Left renal pelvis (tissue), 4 donors: ENCODE measurements at regions not wholly inside any gene's neighbourhood (a gene's known extent, or its start where the extent isn't known, plus 50 kb on each side); places are given as distances from the start of the nearest gene placed in this dataset.
"Not testable (repeated sequence)": the region's sequence is repeated elsewhere in the genome, so short reads cannot be mapped to it uniquely, and the experiment has no call there.

Experiments
- DNase-seq, 4 donors: peaks; one replicate each; pipeline ENCODE4 v3.0.0-alpha.2; 2013; ENCODE audit warnings: low read depth in 4 of 4, low spot score in 3 of 4

GRCh38 chr3:197431346-197431910 lies 124.3 kb downstream of the BDH1 start:
- no peak for DNase-seq

- DNase-seq, result no peak
Measured at GRCh38 chr3:197430934-197431333, 124.8 kb downstream of the BDH1 start.

GRCh38 chr3:197430502-197430901 lies 125.3 kb downstream of the BDH1 start:
- no peak for DNase-seq

- no peak for DNase-seq
Measured at GRCh38 chr3:197428952-197429351, 126.8 kb downstream of the BDH1 start.

GRCh38 chr3:197428117-197428801 lies 127.5 kb downstream of the BDH1 start:
- no peak for DNase-seq

DNA sequence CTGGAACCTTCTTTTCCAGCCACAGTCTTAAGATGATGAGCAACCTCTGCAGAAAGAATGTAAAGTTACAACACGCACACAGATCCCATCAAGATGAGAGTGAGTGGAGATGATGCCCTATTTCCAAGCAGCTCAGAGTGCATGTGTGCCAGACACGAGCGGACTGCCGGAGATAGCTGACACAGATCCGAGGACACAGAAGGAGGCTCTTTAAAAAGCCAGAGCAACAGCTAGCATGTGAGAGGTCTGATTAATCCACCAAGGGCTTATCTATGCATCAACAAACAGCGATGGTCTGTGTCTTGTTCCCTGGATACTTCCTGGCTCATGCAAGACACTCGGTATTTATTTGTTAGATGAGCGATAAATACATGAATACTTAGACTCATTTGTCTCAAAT lies 128.6 kb upstream of the DLG1 start:
- DNase-seq, result no peak

- DNase-seq, result no peak
Measured at GRCh38 chr3:197426121-197426566, 127.7 kb upstream of the DLG1 start.

- no peak for DNase-seq
Measured at GRCh38 chr3:197425485-197426120, 127.2 kb upstream of the DLG1 start.

GRCh38 chr3:197424674-197425484 lies 126.5 kb upstream of the DLG1 start:
- DNase-seq, result no peak

GRCh38 chr3:197424266-197424665 lies 125.9 kb upstream of the DLG1 start:
- DNase-seq, result no peak

- DNase-seq, result no peak
Measured at GRCh38 chr3:197423376-197423775, 125.0 kb upstream of the DLG1 start.

- no peak for DNase-seq
Measured at GRCh38 chr3:197422506-197422905, 124.1 kb upstream of the DLG1 start.

GRCh38 chr3:197421021-197421420 lies 122.6 kb upstream of the DLG1 start:
- DNase-seq, result no peak

GRCh38 chr3:197420566-197420965 lies 122.2 kb upstream of the DLG1 start:
- no peak for DNase-seq

- DNase-seq, result no peak
Measured at GRCh38 chr3:197420115-197420514, 121.7 kb upstream of the DLG1 start.

DNA sequence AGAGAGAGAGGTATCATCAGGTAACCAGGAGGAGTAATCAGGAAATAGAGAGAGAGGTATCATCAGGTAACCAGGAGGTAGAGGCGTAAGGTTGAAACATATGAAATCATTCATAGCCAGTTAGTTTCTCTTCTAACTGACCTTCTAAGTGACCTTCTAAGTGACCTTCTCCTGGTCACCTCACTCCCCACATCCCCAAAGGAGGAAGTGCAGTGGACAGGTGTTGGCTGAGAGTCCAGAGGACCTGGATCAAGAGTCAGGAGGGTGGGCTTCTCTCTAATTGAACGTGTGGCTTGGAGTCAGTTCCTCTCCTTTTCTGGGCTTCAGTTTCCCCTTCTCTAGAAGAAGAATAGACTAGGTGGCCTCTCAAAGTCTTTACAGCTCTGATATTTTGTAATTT lies 121.3 kb upstream of the DLG1 start:
- no peak for DNase-seq

DNA sequence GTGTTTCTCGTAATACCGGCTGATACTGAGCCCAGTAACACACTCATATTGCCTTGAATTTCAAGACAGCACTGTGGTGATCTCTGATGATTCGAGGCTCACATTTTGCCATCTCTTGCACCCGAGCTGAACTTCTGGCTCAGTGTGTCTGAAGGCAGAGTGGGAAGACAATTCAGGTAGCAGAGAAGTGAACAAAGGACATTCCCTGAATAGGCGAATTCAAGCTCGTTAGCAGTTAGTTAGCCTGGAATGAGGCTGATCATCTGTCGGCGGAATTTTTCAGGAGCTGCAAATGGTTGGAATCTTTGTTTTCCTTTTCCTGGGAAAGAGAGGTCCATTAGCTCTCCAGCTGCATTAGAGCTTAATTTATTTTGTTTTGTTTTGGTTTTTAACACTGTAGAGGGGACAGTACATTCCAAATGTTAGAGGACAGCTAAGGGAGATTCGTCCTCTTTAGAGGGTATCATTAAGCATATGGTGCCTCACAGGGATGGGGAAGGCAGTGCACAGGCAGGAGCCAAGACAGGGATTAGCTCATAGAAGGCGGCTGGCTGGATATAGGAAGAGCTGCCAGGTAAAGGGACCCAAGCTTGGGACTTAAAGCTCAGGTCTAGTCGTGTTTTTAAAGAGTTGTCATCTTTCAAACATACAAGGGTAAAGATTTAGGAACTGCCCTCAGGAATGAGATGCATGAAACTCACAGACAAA lies 119.7 kb upstream of the DLG1 start:
- no peak for DNase-seq

GRCh38 chr3:197417441-197417840 lies 119.0 kb upstream of the DLG1 start:
- DNase-seq, result no peak

DNA sequence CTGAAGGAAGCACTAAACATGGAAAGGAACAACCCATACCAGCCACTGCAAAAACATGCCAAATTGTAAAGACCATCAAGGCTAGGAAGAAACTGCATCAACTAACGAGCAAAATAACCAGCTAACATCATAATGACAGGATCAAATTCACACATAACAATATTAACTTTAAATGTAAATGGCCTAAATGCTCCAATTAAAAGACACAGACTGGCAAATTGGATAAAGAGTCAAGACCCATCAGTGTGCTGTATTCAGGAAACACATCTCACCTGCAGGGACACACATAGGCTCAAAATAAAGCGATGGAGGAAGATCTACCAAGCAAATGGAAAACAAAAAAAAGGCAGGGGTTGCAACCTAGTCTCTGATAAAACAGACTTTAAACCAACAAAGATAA lies 113.5 kb upstream of the DLG1 start:
- DNase-seq, result not testable (repeated sequence)

GRCh38 chr3:197410170-197410569 lies 111.8 kb upstream of the DLG1 start:
- not testable (repeated sequence) for DNase-seq
